ENCODE measurements at regions not wholly inside any gene's neighbourhood (a gene's known extent, or its start where the extent isn't known, plus 50 kb on each side); places are given as distances from the start of the nearest gene placed in this dataset.
A peak's percentile ranks its signal among the peaks of the same experiment; 100 is the strongest.

GRCh38 chr10:35998026-35998425, 355.9 kb upstream of the FZD8 start:
- 84 to 87% methylated on average over 3 of the region's 3 CpGs for WGBS, 2 donors
- ATAC-seq, result no peak

DNA sequence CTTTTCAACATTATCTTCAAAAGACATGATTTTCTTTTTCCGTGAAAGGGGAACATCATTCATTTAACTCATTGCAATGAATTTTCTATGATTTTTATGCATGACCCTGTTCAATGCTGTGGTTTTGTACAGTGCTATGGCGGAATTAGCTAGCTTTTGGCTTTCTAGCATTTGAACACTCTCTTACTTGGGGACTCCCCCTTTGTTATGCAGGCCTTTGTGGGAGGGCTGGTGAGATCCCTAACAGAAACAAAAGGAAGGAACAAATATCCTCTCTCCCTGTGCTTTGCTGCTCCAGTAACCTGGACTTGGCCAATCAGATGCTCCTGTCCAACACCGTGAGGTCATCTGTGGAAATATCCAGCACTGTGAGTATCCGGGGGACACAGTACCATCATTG, 353.4 kb upstream of the FZD8 start:
- 92 to 94% methylated on average over 4 of the region's 4 CpGs for WGBS, 2 donors
- no peak overlapping the region for H3K4me3 ChIP-seq
- no peaks in the 10 kb centered on the region for H3K36me3 ChIP-seq
- H3K27ac ChIP-seq, result no peak overlapping the region
- H3K9me3 ChIP-seq, result peaks cover 0 to under 1% (median 0%) of the 10 kb centered on the region in 11 donors
- TF ChIP-seq, protein P1, sequence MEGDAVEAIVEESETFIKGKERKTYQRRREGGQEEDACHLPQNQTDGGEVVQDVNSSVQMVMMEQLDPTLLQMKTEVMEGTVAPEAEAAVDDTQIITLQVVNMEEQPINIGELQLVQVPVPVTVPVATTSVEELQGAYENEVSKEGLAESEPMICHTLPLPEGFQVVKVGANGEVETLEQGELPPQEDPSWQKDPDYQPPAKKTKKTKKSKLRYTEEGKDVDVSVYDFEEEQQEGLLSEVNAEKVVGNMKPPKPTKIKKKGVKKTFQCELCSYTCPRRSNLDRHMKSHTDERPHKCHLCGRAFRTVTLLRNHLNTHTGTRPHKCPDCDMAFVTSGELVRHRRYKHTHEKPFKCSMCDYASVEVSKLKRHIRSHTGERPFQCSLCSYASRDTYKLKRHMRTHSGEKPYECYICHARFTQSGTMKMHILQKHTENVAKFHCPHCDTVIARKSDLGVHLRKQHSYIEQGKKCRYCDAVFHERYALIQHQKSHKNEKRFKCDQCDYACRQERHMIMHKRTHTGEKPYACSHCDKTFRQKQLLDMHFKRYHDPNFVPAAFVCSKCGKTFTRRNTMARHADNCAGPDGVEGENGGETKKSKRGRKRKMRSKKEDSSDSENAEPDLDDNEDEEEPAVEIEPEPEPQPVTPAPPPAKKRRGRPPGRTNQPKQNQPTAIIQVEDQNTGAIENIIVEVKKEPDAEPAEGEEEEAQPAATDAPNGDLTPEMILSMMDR (IDR thresholded peaks at IDR 0.05), result no peak
- intact Hi-C loops (cut with DNase I), result loop anchor here in 3 of 10 donors (5.0 to 10.0 kb wide), 2 partner anchors 351 to 358 kb away; partner anchors contain the start of gene FZD8 (in 2 of the 3)
- DNase-seq, result no peak
- ATAC-seq, result no peak
- peaks cover 0 to 30% (median 9%) of the 10 kb centered on the region in 9 donors for H3K4me1 ChIP-seq
- H3K27me3 ChIP-seq, result no peaks in the 10 kb centered on the region

More at GRCh38 chr10:35998026-35998425, 355.9 kb upstream of the FZD8 start:
- Histone ChIP-seq H3K4me1 (peaks cover 0 to 14% (median 0%) of the 10 kb centered on the region in 9 donors), H3K9me3 (peaks cover 0 to 13% (median 0%) of the 10 kb centered on the region in 11 donors), H3K36me3 (no peaks in the 10 kb centered on the region), H3K27ac (no peak overlapping the region), H3K27me3 (no peaks in the 10 kb centered on the region), H3K4me3 (no peak overlapping the region)
- no peak for DNase-seq
- TF ChIP-seq, protein P1 (IDR thresholded peaks at IDR 0.05), result no peak
- intact Hi-C loops (cut with DNase I), result loop anchor here in 3 of 10 donors (5.0 to 10.0 kb wide), 2 partner anchors 353 to 361 kb away; partner anchors contain the start of gene FZD8 (in 2 of the 3)

DNA sequence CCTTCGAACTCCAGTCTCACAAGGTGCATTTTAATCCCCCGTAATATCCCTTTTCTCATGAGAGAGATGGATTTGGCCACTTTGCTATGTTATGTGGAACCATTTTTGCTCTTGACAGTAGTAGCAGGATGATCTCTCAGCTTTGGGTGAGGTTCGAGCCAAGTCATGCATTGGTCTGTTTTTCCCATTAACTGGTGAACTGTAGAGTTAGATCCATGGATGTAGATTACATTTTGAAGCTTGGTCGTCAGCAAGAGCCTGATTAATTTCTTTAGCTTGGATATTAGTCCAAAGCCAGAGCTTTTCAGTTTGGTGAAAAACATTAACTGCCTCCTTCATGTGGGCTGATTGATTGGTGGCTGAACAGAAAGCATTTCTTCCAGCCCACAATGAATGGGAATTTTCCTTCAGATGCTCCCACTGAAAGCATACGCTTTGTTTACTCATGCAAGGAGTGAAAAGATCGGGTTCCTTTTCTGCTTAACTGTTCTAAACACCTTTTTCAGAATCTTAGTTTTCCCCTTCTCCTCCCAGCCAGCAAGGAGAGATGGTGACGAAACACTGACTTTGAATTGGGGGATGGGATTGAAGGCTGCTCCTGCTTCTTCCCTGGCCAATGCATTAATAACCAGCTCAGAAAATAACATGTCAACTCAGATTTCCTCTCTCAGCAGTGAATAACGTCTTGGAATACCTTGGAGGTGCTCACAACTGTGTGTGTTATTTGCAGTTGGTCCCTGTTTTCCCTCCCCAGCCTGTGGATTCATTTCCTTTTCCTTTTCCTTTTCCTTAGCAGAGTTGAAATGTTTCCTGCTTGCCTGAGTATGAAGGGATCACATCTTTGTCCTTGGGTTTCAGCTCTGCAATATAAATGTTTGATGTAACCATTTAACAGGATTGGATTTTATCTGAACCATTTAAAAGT, 351.8 kb upstream of the FZD8 start:
- TF ChIP-seq, protein P1 (IDR thresholded peaks at IDR 0.05), result no peak
- Histone ChIP-seq H3K27ac (no peak overlapping the region), H3K4me3 (no peak overlapping the region), H3K27me3 (no peaks in the 10 kb centered on the region), H3K9me3 (peaks cover 0 to 9% (median 0%) of the 10 kb centered on the region in 11 donors), H3K36me3 (no peaks in the 10 kb centered on the region), H3K4me1 (peaks cover 0 to 30% (median 9%) of the 10 kb centered on the region in 9 donors)
- no peak for DNase-seq
- peak in 2 of 8 donors; percentile 52 to 72 for ATAC-seq
- 62 to 69% methylated on average over 8 of the region's 8 CpGs for WGBS, 2 donors
- intact Hi-C loops (cut with DNase I), result loop anchor here in 4 of 10 donors (5.0 to 10.0 kb wide), 2 partner anchors 349 to 352 kb away; partner anchors contain the start of gene FZD8 (in 4 of the 4)

DNA sequence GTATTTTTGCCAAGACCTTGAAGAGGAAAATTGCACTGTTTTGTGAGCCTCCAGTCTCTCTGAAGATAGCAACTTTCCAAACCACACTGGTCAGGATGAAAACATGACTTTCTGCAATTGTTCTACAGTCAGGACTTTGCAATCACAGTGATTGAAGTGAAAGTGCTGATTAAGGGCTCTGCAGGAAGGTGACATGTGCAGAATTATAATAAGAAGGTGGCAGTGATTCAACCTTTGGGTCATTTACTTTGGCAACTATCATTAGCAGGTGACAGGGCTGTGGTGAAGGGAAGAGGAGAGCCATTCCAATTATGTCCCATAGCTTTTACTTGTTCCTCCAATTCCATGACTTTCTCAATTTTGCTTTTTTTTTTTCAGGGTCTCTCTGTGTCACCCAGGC, 350.0 kb upstream of the FZD8 start:
- peaks cover 0 to 37% (median 9%) of the 10 kb centered on the region in 9 donors for H3K4me1 ChIP-seq
- ATAC-seq (peak in 6 of 8 donors; percentile 50 to 84 (median 73)), DNase-seq (no peak)
- TF ChIP-seq, protein P1 (IDR thresholded peaks at IDR 0.05), result no peak
- no peak overlapping the region for H3K4me3 ChIP-seq
- peaks cover 0 to 9% (median 0%) of the 10 kb centered on the region in 11 donors for H3K9me3 ChIP-seq
- H3K27me3 ChIP-seq, result no peaks in the 10 kb centered on the region
- H3K36me3 ChIP-seq, result no peaks in the 10 kb centered on the region
- H3K27ac ChIP-seq, result no peak overlapping the region
- intact Hi-C loops (cut with DNase I), result loop anchor here in 4 of 10 donors (5.0 to 10.0 kb wide), 2 partner anchors 347 to 350 kb away; partner anchors contain the start of gene FZD8 (in 4 of the 4)

Data from heart right ventricle (tissue), 16 donors.